ENCODE measurements at regions not wholly inside any gene's neighbourhood (a gene's known extent, or its start where the extent isn't known, plus 50 kb on each side); places are given as distances from the start of the nearest gene placed in this dataset.

DNA sequence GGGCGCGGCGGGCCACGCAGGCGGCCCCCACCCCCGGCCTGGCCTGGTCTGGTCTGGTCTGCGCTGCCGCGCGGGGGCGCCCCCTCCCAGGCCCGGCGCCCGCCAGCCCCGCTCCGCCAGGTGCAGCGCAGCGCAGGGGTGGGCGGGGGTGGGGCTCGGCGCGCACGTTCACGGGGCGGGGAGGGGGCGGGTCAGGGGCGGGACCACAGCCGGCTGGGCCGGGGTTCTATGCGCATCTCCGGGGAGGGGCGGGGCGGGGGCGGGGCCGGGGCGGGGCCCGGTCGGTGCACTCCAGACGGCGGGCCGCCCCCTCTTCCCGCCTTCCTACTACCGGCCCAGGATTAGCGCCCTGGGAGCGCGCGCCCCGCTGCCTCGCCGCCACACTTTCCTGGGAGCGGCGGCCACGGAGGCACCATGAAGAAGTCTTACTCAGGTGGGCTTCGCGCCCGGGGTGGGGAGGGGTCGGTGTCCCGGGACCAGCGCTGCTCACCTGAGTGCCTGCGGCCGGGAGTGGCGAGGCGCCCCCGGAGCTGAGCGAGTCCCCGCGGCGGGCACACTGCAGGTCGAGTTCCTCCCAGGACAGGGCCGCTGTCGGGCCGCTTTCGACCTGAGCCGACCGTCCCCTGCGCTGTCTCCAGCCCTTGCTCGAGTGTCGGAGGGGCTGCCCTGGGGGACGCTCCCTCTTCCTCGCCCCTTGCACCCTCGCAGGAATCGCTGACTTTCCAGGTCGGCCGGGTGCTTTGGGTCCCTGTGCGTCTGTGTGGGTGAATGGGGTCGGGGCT lies 140.5 kb downstream of the SEC14L1 start (continued):
- TF ChIP-seq SP1 (CRISPR knock-in tag; conservative IDR thresholded peaks at IDR 0.05) = peak; percentile 77
- TF ChIP-seq, protein P1, sequence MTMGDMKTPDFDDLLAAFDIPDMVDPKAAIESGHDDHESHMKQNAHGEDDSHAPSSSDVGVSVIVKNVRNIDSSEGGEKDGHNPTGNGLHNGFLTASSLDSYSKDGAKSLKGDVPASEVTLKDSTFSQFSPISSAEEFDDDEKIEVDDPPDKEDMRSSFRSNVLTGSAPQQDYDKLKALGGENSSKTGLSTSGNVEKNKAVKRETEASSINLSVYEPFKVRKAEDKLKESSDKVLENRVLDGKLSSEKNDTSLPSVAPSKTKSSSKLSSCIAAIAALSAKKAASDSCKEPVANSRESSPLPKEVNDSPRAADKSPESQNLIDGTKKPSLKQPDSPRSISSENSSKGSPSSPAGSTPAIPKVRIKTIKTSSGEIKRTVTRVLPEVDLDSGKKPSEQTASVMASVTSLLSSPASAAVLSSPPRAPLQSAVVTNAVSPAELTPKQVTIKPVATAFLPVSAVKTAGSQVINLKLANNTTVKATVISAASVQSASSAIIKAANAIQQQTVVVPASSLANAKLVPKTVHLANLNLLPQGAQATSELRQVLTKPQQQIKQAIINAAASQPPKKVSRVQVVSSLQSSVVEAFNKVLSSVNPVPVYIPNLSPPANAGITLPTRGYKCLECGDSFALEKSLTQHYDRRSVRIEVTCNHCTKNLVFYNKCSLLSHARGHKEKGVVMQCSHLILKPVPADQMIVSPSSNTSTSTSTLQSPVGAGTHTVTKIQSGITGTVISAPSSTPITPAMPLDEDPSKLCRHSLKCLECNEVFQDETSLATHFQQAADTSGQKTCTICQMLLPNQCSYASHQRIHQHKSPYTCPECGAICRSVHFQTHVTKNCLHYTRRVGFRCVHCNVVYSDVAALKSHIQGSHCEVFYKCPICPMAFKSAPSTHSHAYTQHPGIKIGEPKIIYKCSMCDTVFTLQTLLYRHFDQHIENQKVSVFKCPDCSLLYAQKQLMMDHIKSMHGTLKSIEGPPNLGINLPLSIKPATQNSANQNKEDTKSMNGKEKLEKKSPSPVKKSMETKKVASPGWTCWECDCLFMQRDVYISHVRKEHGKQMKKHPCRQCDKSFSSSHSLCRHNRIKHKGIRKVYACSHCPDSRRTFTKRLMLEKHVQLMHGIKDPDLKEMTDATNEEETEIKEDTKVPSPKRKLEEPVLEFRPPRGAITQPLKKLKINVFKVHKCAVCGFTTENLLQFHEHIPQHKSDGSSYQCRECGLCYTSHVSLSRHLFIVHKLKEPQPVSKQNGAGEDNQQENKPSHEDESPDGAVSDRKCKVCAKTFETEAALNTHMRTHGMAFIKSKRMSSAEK (CRISPR knock-in tag; IDR thresholded peaks at IDR 0.05; ENCODE audit: borderline replicate concordance) = no peak
- no peak for TF ChIP-seq ZNF263 (CRISPR knock-in tag; IDR thresholded peaks at IDR 0.05; ENCODE audit: low read depth)
- TF ChIP-seq, protein P2, sequence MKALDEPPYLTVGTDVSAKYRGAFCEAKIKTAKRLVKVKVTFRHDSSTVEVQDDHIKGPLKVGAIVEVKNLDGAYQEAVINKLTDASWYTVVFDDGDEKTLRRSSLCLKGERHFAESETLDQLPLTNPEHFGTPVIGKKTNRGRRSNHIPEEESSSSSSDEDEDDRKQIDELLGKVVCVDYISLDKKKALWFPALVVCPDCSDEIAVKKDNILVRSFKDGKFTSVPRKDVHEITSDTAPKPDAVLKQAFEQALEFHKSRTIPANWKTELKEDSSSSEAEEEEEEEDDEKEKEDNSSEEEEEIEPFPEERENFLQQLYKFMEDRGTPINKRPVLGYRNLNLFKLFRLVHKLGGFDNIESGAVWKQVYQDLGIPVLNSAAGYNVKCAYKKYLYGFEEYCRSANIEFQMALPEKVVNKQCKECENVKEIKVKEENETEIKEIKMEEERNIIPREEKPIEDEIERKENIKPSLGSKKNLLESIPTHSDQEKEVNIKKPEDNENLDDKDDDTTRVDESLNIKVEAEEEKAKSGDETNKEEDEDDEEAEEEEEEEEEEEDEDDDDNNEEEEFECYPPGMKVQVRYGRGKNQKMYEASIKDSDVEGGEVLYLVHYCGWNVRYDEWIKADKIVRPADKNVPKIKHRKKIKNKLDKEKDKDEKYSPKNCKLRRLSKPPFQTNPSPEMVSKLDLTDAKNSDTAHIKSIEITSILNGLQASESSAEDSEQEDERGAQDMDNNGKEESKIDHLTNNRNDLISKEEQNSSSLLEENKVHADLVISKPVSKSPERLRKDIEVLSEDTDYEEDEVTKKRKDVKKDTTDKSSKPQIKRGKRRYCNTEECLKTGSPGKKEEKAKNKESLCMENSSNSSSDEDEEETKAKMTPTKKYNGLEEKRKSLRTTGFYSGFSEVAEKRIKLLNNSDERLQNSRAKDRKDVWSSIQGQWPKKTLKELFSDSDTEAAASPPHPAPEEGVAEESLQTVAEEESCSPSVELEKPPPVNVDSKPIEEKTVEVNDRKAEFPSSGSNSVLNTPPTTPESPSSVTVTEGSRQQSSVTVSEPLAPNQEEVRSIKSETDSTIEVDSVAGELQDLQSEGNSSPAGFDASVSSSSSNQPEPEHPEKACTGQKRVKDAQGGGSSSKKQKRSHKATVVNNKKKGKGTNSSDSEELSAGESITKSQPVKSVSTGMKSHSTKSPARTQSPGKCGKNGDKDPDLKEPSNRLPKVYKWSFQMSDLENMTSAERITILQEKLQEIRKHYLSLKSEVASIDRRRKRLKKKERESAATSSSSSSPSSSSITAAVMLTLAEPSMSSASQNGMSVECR (CRISPR knock-in tag; IDR thresholded peaks at IDR 0.05; ENCODE audit: borderline replicate concordance) = peak; percentile 29; the same call in 1 of the 2 replicates
- TF ChIP-seq NR1H2 (CRISPR knock-in tag; IDR thresholded peaks at IDR 0.05) = no peak
- no peak for TF ChIP-seq NFE2L1 (CRISPR knock-in tag; IDR thresholded peaks at IDR 0.05)
- no peak for TF ChIP-seq KAT7 (CRISPR knock-in tag; IDR thresholded peaks at IDR 0.05; ENCODE audit: borderline replicate concordance)
- TF ChIP-seq CREB1 (CRISPR knock-in tag; IDR thresholded peaks at IDR 0.05) = no peak
- TF ChIP-seq, protein P3, sequence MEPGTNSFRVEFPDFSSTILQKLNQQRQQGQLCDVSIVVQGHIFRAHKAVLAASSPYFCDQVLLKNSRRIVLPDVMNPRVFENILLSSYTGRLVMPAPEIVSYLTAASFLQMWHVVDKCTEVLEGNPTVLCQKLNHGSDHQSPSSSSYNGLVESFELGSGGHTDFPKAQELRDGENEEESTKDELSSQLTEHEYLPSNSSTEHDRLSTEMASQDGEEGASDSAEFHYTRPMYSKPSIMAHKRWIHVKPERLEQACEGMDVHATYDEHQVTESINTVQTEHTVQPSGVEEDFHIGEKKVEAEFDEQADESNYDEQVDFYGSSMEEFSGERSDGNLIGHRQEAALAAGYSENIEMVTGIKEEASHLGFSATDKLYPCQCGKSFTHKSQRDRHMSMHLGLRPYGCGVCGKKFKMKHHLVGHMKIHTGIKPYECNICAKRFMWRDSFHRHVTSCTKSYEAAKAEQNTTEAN (CRISPR knock-in tag; IDR thresholded peaks at IDR 0.05) = no peak
- TF ChIP-seq, protein P4, sequence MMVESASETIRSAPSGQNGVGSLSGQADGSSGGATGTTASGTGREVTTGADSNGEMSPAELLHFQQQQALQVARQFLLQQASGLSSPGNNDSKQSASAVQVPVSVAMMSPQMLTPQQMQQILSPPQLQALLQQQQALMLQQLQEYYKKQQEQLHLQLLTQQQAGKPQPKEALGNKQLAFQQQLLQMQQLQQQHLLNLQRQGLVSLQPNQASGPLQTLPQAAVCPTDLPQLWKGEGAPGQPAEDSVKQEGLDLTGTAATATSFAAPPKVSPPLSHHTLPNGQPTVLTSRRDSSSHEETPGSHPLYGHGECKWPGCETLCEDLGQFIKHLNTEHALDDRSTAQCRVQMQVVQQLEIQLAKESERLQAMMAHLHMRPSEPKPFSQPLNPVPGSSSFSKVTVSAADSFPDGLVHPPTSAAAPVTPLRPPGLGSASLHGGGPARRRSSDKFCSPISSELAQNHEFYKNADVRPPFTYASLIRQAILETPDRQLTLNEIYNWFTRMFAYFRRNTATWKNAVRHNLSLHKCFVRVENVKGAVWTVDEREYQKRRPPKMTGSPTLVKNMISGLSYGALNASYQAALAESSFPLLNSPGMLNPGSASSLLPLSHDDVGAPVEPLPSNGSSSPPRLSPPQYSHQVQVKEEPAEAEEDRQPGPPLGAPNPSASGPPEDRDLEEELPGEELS (CRISPR knock-in tag; IDR thresholded peaks at IDR 0.05) = peak; percentile 58; the same call in 1 of the 2 replicates
- TF ChIP-seq, protein P5, sequence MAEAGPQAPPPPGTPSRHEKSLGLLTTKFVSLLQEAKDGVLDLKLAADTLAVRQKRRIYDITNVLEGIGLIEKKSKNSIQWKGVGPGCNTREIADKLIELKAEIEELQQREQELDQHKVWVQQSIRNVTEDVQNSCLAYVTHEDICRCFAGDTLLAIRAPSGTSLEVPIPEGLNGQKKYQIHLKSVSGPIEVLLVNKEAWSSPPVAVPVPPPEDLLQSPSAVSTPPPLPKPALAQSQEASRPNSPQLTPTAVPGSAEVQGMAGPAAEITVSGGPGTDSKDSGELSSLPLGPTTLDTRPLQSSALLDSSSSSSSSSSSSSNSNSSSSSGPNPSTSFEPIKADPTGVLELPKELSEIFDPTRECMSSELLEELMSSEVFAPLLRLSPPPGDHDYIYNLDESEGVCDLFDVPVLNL (CRISPR knock-in tag; IDR thresholded peaks at IDR 0.05; ENCODE audit: borderline replicate concordance, low read depth) = no peak

Data from WTC11 (cell line).